NB4 (cell line): ENCODE measurements at regions not wholly inside any gene's neighbourhood (a gene's known extent, or its start where the extent isn't known, plus 50 kb on each side); places are given as distances from the start of the nearest gene placed in this dataset.

Experiments
- CTCF ChIP-seq: IDR thresholded peaks from one replicate; pipeline ENCODE4 v1.5.1; 2012; ENCODE audit warnings: low read depth, low read length
- MYC ChIP-seq: IDR thresholded peaks from 2 replicates; pipeline ENCODE4 v1.6.1; 2011; ENCODE audit warnings: low read depth, low read length
- POLR2A ChIP-seq: IDR thresholded peaks from 2 replicates; pipeline ENCODE4 v1.6.1; 2011; ENCODE audit warnings: mild to moderate bottlenecking; ENCODE audit not compliant: insufficient read length; ENCODE audit errors: extremely low read depth

GRCh38 chr6:169045486-169045885 lies 208.2 kb downstream of the THBS2 start:
- TF ChIP-seq CTCF (no peak), POLR2A (no peak), MYC (no peak)
